Activated effector memory CD4-positive, alpha-beta T cell treated with Interleukin-2 at 50 U/mL for 16 hours (primary cell): ENCODE measurements at regions not wholly inside any gene's neighbourhood (a gene's known extent, or its start where the extent isn't known, plus 50 kb on each side); places are given as distances from the start of the nearest gene placed in this dataset.

ENCODE experiments used
- DNase-seq: peaks from one replicate; pipeline ENCODE4 v3.0.0-alpha.2; 2020

GRCh38 chr12:88982694-88983093 is 369.6 kb downstream of the DUSP6 start:
- no peak for DNase-seq

GRCh38 chr12:88977115-88977514 is 375.2 kb downstream of the DUSP6 start:
- DNase-seq = no peak

- DNase-seq = no peak
Measured at GRCh38 chr12:88973998-88974397, 378.3 kb downstream of the DUSP6 start.

- no peak for DNase-seq
Measured at GRCh38 chr12:88970740-88971139, 381.6 kb downstream of the DUSP6 start.

- DNase-seq = no peak
Measured at GRCh38 chr12:88969127-88969526, 383.2 kb downstream of the DUSP6 start.

GRCh38 chr12:88960213-88960878 is 380.1 kb upstream of the KITLG start:
- DNase-seq = no peak

- DNase-seq = no peak
Measured at GRCh38 chr12:88958946-88959345, 378.7 kb upstream of the KITLG start.

GRCh38 chr12:88958153-88958552 is 377.9 kb upstream of the KITLG start:
- no peak for DNase-seq

GRCh38 chr12:88957358-88957757 is 377.1 kb upstream of the KITLG start:
- DNase-seq = no peak

GRCh38 chr12:88955531-88955930 is 375.3 kb upstream of the KITLG start:
- no peak for DNase-seq

GRCh38 chr12:88953029-88953586 is 372.8 kb upstream of the KITLG start:
- no peak for DNase-seq

- no peak for DNase-seq
Measured at GRCh38 chr12:88952562-88952942, 372.3 kb upstream of the KITLG start.

GRCh38 chr12:88951860-88952561 is 371.7 kb upstream of the KITLG start:
- no peak for DNase-seq

GRCh38 chr12:88951177-88951576 is 370.9 kb upstream of the KITLG start:
- no peak for DNase-seq

- DNase-seq = no peak
Measured at GRCh38 chr12:88947486-88948043, 367.3 kb upstream of the KITLG start.

GRCh38 chr12:88946372-88946997 is 366.2 kb upstream of the KITLG start:
- no peak for DNase-seq

- no peak for DNase-seq
Measured at GRCh38 chr12:88945051-88945732, 364.9 kb upstream of the KITLG start.

- DNase-seq = no peak
Measured at GRCh38 chr12:88944397-88944796, 364.1 kb upstream of the KITLG start.

- DNase-seq = no peak
Measured at GRCh38 chr12:88940854-88941253, 360.6 kb upstream of the KITLG start.

- DNase-seq = no peak
Measured at GRCh38 chr12:88935856-88936255, 355.6 kb upstream of the KITLG start.

- no peak for DNase-seq
Measured at GRCh38 chr12:88934163-88934747, 354.0 kb upstream of the KITLG start.

- DNase-seq = no peak
Measured at GRCh38 chr12:88932457-88932856, 352.2 kb upstream of the KITLG start.

- DNase-seq = no peak
Measured at GRCh38 chr12:88931598-88931997, 351.3 kb upstream of the KITLG start.
